HEK293 (cell line): ENCODE measurements at regions not wholly inside any gene's neighbourhood (a gene's known extent, or its start where the extent isn't known, plus 50 kb on each side); places are given as distances from the start of the nearest gene placed in this dataset.
"Not testable (repeated sequence)": the region's sequence is repeated elsewhere in the genome, so short reads cannot be mapped to it uniquely, and the experiment has no call there.

ENCODE experiments used
- CTCF ChIA-PET: fragments of 350-600 bp; formaldehyde crosslinking; extraction: SDS; loops from one replicate; lab custom pipeline; 2021; ENCODE audit warnings: antibody characterized with exemption; lab: Yijun Ruan, JAX
- POLR2A ChIA-PET: fragments of 300-600 bp; formaldehyde crosslinking; extraction: SDS; loops from one replicate; lab custom pipeline; 2020; ENCODE audit warnings: antibody characterized with exemption, inconsistent platforms; lab: Yijun Ruan, JAX
- H3K27ac ChIP-seq: fragments of 200-500 bp; sonication (Bioruptor generic); 2 replicates; pipeline ENCODE4 v1.5.1; 2014; ENCODE audit warnings: low read depth, low read length, control low read depth, inconsistent platforms; ENCODE audit errors: extremely low read depth
- H3K36me3 ChIP-seq, 2 experiments: fragments of 200-500 bp in 1 of 2; sonication (Bioruptor generic) in 1 of 2; 1 replicate in 1 of 2; 2 replicates in 1 of 2; pipeline ENCODE4 v1.5.1; 2014 to 2017; ENCODE audit warnings: inconsistent platforms in 2 of 2, low read length in 2 of 2; ENCODE audit not compliant: control insufficient read depth in 2 of 2, insufficient read depth in 1 of 2
- H3K4me1 ChIP-seq: fragments of 200-500 bp; sonication (Bioruptor generic); 2 replicates; pipeline ENCODE4 v1.5.1; 2014; ENCODE audit warnings: mild to moderate bottlenecking, low read length, inconsistent platforms; ENCODE audit not compliant: control insufficient read depth, insufficient read depth
- H3K4me3 ChIP-seq: 2 replicates; pipeline ENCODE4 v1.5.1; 2011; ENCODE audit warnings: low read depth, mild to moderate bottlenecking, control low read depth, low read length, moderate library complexity
- H3K9me3 ChIP-seq: fragments of 200-500 bp; sonication (Bioruptor generic); 2 replicates; pipeline ENCODE4 v1.5.1; 2014; ENCODE audit warnings: low read depth, low read length, inconsistent platforms; ENCODE audit not compliant: control insufficient read depth, insufficient read depth
- AEBP2 ChIP-seq: fragments of 450-650 bp; formaldehyde crosslinking; IDR thresholded peaks from 2 replicates; pipeline ENCODE4 v1.5.1; 2016; ENCODE audit warnings: missing biosample characterization, missing genetic modification characterization, borderline replicate concordance
- GLI2 ChIP-seq: fragments of 450-650 bp; formaldehyde crosslinking; IDR thresholded peaks from 2 replicates; pipeline ENCODE4; 2017; ENCODE audit warnings: missing biosample characterization, missing genetic modification characterization, low read depth, borderline replicate concordance
- KLF8 ChIP-seq: fragments of 450-650 bp; formaldehyde crosslinking; IDR thresholded peaks from 2 replicates; pipeline ENCODE4 v1.5.1; 2016; ENCODE audit warnings: missing biosample characterization, missing genetic modification characterization
- KLF9 ChIP-seq: fragments of 450-650 bp; formaldehyde crosslinking; IDR thresholded peaks from 2 replicates; pipeline ENCODE4 v1.5.1; 2016; ENCODE audit warnings: missing biosample characterization, missing genetic modification characterization, low read depth
- OSR2 ChIP-seq: fragments of 450-650 bp; formaldehyde crosslinking; IDR thresholded peaks from 2 replicates; pipeline ENCODE4 v1.5.1; 2016; ENCODE audit warnings: missing biosample characterization, missing genetic modification characterization
- ZNF140 ChIP-seq: fragments of 450-650 bp; formaldehyde crosslinking; IDR thresholded peaks from 2 replicates; pipeline ENCODE4 v1.5.1; 2016; ENCODE audit warnings: missing biosample characterization, missing genetic modification characterization
- ZNF146 ChIP-seq: fragments of 450-650 bp; formaldehyde crosslinking; IDR thresholded peaks from 2 replicates; pipeline ENCODE4 v1.5.1; 2016; ENCODE audit warnings: missing biosample characterization, missing genetic modification characterization
- ZNF266 ChIP-seq: fragments of 450-650 bp; formaldehyde crosslinking; IDR thresholded peaks from 2 replicates; pipeline ENCODE4 v1.5.1; 2016; ENCODE audit warnings: missing biosample characterization, missing genetic modification characterization, low read depth
- ZNF324 ChIP-seq: fragments of 450-650 bp; formaldehyde crosslinking; IDR thresholded peaks from 2 replicates; pipeline ENCODE4 v1.5.1; 2016; ENCODE audit warnings: missing biosample characterization, missing genetic modification characterization
- ZNF394 ChIP-seq: fragments of 450-650 bp; formaldehyde crosslinking; IDR thresholded peaks from 2 replicates; pipeline ENCODE4 v1.5.1; 2016; ENCODE audit warnings: missing biosample characterization, missing genetic modification characterization, mild to moderate bottlenecking, moderate library complexity, borderline replicate concordance
- ZNF398 ChIP-seq: fragments of 450-650 bp; formaldehyde crosslinking; IDR thresholded peaks from 2 replicates; pipeline ENCODE4 v1.5.1; 2017; ENCODE audit warnings: missing biosample characterization, missing genetic modification characterization
- ZNF544 ChIP-seq: fragments of 450-650 bp; formaldehyde crosslinking; IDR thresholded peaks from 2 replicates; pipeline ENCODE4 v1.5.0; 2017; ENCODE audit warnings: missing biosample characterization, missing genetic modification characterization
- ZNF549 ChIP-seq: fragments of 450-650 bp; IDR thresholded peaks from 2 replicates; pipeline ENCODE4 v1.5.1; 2018; ENCODE audit warnings: missing biosample characterization, missing genetic modification characterization, mild to moderate bottlenecking, inconsistent platforms, moderate library complexity
- ZNF585B ChIP-seq: fragments of 450-650 bp; formaldehyde crosslinking; IDR thresholded peaks from 2 replicates; pipeline ENCODE4 v1.5.1; 2016; ENCODE audit warnings: missing biosample characterization, missing genetic modification characterization
- ZNF629 ChIP-seq: fragments of 450-650 bp; formaldehyde crosslinking; IDR thresholded peaks from 2 replicates; pipeline ENCODE4 v1.5.1; 2017; ENCODE audit warnings: missing biosample characterization, missing genetic modification characterization
- ZNF692 ChIP-seq: fragments of 450-650 bp; formaldehyde crosslinking; IDR thresholded peaks from 2 replicates; pipeline ENCODE4 v1.5.1; 2016; ENCODE audit warnings: missing biosample characterization, missing genetic modification characterization
- ZNF785 ChIP-seq: fragments of 450-650 bp; formaldehyde crosslinking; IDR thresholded peaks from 2 replicates; pipeline ENCODE4 v1.5.1; 2016; ENCODE audit warnings: missing biosample characterization, missing genetic modification characterization
- ZNF837 ChIP-seq: fragments of 450-650 bp; formaldehyde crosslinking; IDR thresholded peaks from 2 replicates; pipeline ENCODE4 v1.5.1; 2016; ENCODE audit warnings: missing biosample characterization, missing genetic modification characterization

- no peak for TF ChIP-seq ZNF146 (tag by site-specific recombination)
- no peak for TF ChIP-seq ZNF549
- no peak for TF ChIP-seq ZNF629 (tag by site-specific recombination)
- no peak for TF ChIP-seq ZNF324 (tag by site-specific recombination)
- TF ChIP-seq ZNF692 (tag by site-specific recombination), result no peak
- no peak for TF ChIP-seq KLF9
- TF ChIP-seq GLI2 (tag by site-specific recombination), result no peak
- no peak for TF ChIP-seq ZNF398
- TF ChIP-seq ZNF544 (tag by site-specific recombination), result no peak
- no peak for TF ChIP-seq KLF8 (tag by site-specific recombination)
- no peak for TF ChIP-seq ZNF266 (tag by site-specific recombination)
- no peak for TF ChIP-seq ZNF585B (tag by site-specific recombination)
- TF ChIP-seq ZNF837 (tag by site-specific recombination), result no peak
- no peak for TF ChIP-seq AEBP2
- TF ChIP-seq OSR2 (tag by site-specific recombination), result no peak
- TF ChIP-seq, all 188 proteins: peak for 0
- no peak overlapping the region for H3K27ac ChIP-seq
- no peaks in the 10 kb centered on the region for H3K36me3 ChIP-seq
- H3K4me1 ChIP-seq, result no peaks in the 10 kb centered on the region
- ChIA-PET POLR2A (no interaction called here), CTCF (interaction anchor here (1.1 kb wide), 1 partner anchor 19 kb away, joined by 3 read pairs; no protein-coding TSS in a partner anchor)
- H3K9me3 ChIP-seq, result no peaks in the 10 kb centered on the region
- H3K4me3 ChIP-seq, result no peak overlapping the region
These were observed 59.9 kb downstream of the OXSM start for GRCh38 chr3:25849641-25850385.

- POLR2A ChIA-PET, CTCF ChIA-PET, H3K36me3 ChIP-seq, H3K27ac ChIP-seq, H3K4me1 ChIP-seq, H3K4me3 ChIP-seq, H3K9me3 ChIP-seq: not testable (repeated sequence)
These were observed 61.9 kb downstream of the OXSM start for GRCh38 chr3:25851693-25852259.

GRCh38 chr3:25854214-25854613 lies 64.3 kb downstream of the OXSM start:
- no peak overlapping the region for H3K27ac ChIP-seq
- no peaks in the 10 kb centered on the region for H3K9me3 ChIP-seq
- H3K36me3 ChIP-seq, result no peaks in the 10 kb centered on the region
- H3K4me1 ChIP-seq, result no peaks in the 10 kb centered on the region
- no peak for TF ChIP-seq GLI2 (tag by site-specific recombination)
- TF ChIP-seq ZNF544 (tag by site-specific recombination), result no peak
- TF ChIP-seq ZNF394, result no peak
- no peak for TF ChIP-seq ZNF785 (tag by site-specific recombination)
- no peak for TF ChIP-seq ZNF140 (tag by site-specific recombination)
- no peak overlapping the region for H3K4me3 ChIP-seq
- CTCF ChIA-PET, result interaction anchor here (0.7 to 5.9 kb wide), 5 partner anchors 9 to 214 kb away, joined by 3 to 55 read pairs (median 3); no protein-coding TSS in a partner anchor
- POLR2A ChIA-PET, result no interaction called here
